DMS114 treated with DMSO at 0.1 percent for 48 hours (cell line): ENCODE measurements at regions not wholly inside any gene's neighbourhood (a gene's known extent, or its start where the extent isn't known, plus 50 kb on each side); places are given as distances from the start of the nearest gene placed in this dataset.
"Not testable (repeated sequence)": the region's sequence is repeated elsewhere in the genome, so short reads cannot be mapped to it uniquely, and the experiment has no call there.

Experiments
- DNase-seq: peaks from one replicate; lab custom pipeline; 2025; ENCODE audit not compliant: unreplicated experiment; lab: John Stamatoyannopoulos, UW

DNA sequence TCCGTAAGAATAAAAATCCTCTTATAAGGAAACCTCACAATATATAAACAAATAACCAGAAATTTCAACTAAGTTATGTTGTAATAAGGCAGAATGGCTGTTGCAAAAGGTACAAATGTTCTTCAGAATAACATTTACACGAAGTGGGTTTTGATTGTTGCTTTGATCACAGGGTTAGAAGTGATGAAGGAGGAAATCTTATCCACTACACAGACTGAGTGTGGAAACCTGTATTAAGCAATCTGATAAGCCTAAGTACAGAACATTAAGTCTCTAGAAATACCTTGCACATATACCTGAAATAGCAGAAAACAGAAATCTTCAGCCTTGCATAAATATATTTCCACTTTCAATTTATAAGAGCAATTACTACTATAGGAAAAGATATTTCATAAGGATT, 251.9 kb downstream of the ETV1 start:
- DNase-seq = no peak

GRCh38 chr7:13742126-13742525, 247.3 kb downstream of the ETV1 start:
- DNase-seq = no peak

GRCh38 chr7:13742811-13743210, 246.7 kb downstream of the ETV1 start:
- peak; percentile 33 for DNase-seq

DNA sequence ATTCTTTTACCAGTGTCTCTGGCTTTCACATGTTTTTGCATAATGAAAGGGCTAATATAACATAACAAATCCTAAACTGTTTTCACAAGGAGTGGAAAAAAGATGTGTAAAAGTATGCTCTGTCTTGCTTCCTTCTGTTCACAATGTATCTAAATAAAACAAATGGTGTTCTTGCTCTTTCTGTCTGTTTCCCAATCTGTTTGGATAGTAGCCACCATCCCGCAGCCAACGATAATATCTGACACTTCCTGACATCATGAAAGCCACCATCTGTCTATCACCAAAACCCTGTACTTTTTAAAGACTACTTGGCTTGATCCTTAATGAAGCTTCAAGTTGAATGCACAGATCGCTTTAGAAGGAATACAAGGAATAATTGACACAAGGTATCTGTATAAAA, 246.2 kb downstream of the ETV1 start:
- DNase-seq = no peak

- DNase-seq = no peak
Observed at GRCh38 chr7:13745530-13745929, 243.9 kb downstream of the ETV1 start.

DNA sequence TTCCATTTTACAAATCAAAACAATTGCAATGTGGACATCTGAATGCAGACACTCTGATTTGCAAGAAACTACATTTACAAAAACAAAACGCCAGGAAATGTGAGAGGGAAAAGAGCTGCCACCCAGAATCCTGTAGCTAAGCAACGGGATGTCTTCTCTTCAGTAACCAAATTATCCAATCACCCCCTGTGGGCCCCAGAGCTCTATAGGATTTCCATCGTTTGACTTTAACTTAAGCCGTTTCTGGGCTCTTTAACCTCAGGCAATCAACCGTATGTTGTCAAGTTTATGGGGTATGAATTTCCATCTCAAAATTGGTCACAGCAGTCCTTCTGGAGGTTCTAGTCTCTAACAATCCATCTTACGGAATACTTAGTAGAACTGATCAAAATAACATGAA, 240.5 kb downstream of the ETV1 start:
- DNase-seq = no peak

DNA sequence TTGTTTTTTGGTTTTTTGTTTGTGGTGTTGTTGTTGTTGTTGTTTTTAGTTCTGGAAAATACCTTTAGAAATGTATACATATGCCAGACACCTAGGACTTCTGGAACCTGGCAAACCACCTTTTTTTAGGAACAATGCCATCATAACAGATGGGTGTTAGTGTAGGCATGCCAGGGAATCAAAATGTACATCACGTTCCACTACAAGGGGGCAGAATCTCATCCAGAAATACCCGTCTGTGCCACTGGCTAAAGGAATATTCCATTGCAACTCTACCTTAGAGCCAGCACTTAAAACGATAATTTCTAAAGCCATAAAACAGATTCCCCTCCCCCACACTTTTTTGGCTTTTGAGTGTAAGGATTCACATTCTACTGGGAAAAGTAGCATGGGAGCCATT, 239.8 kb downstream of the ETV1 start:
- no peak for DNase-seq

DNA sequence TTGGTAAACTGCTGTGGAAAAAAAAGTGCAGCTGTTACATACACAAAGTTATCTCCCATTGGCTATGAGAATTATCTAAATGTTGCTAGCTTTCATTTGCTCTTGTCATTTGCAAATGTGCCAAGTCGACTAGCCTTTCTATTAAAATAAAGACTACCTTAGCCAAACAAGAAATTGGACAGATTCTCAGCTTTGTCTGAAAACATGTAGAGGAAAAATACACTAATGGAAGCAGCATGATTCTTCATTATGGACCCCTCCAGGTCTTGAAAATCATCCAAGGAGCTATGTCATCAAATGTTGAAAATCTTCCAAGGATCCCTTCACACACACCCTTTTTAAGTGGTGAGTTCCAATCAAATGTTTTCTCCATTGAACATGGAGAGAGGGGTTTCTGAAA, 237.7 kb downstream of the ETV1 start:
- DNase-seq = no peak

- no peak for DNase-seq
Observed at GRCh38 chr7:13757841-13758240, 231.6 kb downstream of the ETV1 start.

DNA sequence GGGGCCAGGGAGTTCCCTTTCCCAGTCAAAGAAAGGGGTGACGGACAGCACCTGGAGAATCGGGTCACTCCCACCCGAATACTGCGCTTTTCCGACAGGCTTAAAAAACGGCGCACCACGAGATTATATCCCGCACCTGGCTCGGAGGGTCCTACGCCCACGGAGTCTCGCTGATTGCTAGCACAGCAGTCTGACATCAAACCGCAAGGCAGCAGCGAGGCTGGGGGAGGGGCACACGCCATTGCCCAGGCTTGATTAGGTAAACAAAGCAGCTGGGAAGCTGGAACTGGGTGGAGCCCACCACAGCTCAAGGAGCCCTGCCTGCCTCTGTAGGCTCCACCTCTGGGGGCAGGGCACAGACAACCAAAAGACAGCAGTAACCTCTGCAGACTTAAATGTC, 223.6 kb downstream of the ETV1 start:
- not testable (repeated sequence) for DNase-seq

DNA sequence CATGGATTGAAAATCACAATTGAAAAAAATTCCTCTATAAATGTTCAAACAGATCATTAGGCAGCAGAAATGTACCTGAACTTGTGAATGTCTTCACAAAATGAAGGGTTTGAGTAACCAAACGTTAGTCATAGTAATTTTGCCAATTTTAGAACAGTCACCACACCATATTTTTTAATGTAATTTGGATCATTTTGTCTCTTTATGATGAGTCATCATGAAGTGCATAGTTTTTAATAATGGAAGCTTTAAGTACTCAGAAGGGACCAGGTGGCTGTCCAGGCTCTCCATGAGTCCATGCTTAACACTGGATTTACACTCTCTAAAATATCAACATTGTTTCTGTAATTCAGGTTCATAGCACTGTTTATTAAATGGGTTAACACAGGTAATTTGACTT, 219.2 kb downstream of the ETV1 start:
- DNase-seq = no peak

DNA sequence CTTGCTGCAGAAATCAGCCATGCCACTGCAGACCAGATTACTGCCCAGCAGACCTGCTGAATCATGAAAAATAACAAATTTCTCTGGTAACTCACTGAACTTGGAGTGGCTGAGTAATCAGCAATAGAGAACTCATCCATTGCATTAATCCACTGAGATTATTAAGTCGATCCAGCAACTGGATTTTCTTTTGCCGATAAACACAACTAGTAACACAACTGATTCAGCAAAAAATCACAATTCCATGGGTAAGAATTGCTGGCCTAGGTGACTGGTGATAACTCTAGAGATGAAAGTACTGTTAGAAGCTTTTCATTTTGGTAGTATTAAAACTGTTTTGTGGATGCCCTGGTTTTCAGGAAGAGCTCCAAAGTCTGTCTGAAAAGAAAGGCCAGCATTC, 214.5 kb downstream of the ETV1 start:
- DNase-seq = no peak

DNA sequence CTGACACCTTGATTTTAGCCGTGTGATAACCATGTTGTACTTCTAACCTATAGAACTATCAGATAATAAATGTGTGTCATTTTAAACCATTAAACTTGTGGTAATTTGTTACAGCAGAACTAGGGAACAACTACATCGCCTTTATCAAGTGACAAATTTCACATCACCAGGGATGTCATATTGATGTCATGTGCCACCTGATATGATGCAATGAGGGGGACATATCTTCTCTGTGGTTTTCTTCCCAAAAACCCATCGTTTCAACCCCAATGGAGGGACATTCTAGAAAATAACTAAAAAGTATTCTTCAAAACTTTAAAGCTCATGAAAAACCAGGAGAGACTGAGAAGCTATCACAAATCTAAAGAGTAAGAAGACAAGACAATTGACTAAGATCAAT, 212.2 kb downstream of the ETV1 start:
- no peak for DNase-seq

DNA sequence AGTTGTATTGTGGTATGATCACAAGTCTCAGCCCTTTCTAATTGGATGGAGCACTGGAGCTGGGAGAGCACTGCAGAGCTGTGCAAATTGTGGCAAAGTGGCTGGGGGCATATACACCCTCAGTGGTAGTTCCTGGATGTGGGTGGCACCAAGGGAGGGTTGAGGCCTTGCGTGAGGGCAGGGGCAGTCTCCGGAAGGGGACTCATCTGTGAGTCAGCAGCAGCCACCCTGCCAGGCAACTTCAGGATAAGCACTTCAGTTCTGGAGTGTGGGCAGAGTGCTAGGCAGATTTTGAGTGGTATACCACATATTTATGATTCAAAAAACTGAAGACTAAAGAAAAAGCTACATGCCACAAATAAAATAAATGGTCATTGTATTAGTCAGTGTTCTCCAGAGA, 210.5 kb downstream of the ETV1 start:
- no peak for DNase-seq

DNA sequence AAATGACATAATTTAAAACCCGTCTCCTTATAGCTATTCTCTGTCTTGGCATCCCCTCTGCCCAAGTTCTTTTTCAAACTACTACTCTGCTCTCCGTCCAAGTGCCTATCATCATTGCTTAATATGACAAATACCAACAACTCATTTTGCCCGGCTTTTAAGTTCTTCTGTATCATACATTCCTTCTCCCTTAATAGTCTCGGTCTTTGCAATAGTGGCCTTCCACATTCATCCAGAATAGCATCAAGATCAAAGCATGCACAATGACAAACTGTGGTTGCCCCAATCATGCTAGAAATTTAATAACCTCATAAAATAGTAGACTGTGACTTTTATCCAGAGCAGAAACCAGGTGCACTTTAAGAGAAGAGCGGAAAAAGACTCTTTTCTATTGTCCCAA, 198.9 kb downstream of the ETV1 start:
- no peak for DNase-seq

DNA sequence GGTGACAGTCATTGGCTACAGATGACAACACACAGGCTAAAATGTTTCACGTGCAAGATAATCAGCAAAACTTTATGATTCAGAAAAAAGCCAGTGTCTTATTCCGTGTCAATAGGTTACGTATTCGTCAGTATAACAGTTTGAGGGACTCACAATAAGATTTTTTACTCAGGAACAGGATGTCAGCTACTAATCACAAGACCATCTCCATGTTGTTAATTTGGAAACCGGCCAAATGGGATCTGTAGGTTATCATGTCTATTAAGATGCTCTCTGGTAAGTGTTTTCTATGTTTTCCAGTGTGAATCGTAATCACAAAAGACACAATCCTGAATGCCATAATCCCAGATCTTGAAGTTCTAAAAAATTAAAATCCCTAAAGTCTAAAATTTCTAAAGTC, 197.3 kb downstream of the ETV1 start:
- DNase-seq = no peak

DNA sequence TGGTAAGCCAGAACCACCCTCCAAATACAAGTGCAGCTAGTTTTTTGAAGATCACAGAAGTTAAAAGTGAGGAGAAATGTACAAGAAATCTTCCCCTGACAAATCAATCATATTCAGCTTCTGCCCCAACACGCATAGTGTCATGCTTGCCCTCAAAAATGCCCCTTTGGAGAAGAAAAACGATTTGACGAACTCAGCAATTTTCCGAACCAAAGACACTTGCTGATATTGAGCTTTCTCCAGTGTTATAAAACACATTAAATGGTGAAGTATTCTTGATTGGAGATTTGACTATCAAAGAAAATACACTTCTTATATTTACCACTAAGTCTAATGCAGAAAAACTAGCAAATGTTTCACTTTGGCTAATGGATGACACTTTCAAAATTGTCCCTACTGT, 195.5 kb downstream of the ETV1 start:
- DNase-seq = no peak

DNA sequence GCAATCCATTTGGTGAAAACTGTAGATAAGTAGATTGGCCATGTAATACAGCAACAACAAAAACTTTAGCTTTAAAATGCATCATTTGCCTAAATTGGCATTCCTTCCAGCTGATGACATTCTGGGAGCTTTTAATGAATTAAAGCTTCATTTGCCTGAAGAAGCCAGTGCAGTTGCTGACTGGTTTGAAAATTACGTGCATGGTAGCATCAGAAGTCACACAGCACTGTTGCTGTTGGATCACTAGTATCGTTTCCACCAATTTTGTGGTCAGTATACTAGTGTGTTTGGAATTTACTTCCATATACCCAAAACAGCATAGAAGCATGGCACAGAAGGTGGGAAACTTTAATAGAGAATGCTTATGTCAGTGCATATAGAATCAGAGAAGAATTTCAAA, 194.9 kb downstream of the ETV1 start:
- DNase-seq = no peak

- no peak for DNase-seq
Observed at GRCh38 chr7:13797545-13797944, 191.9 kb downstream of the ETV1 start.

- no peak for DNase-seq
Observed at GRCh38 chr7:13800694-13801448, 188.6 kb downstream of the ETV1 start.

DNA sequence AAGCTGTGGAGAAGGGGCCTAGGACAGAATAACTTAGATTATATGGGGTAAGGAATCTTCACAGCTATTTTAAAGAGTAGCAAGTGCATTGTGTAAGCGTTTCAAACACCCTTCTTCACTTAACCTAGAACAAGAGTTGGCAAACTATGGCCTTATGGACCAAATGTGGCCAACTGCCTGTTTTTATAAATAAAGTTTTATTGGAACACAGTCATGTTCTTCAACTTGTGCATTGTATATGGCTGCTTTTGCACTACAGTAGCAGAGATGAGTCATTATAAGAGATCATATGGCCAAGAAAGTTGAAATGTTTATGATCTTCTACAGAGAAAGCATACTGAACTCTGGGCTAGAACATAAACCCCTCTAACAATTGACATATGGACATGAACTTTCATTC, 187.8 kb downstream of the ETV1 start:
- no peak for DNase-seq

GRCh38 chr7:13802651-13803050, 186.8 kb downstream of the ETV1 start:
- DNase-seq = no peak

DNA sequence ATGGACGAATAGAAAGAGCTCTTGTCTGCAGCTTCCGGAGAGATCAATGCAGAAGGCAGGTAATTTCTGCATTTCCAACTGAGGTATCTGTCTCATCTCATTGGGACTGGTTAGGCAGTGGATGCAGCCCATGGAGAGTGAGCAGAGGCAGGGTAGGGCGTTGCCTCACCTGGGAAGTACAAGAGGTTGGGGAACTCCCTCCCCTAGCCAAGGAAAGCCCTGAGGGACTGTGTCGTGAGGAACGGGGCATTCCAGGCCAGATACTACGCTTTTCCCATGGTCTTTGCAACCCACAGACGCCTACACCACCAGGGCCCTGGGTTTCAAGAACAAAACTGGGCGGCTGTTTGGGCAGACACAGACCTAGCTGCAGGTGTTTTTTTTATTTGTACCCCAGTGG, 186.3 kb downstream of the ETV1 start:
- no peak for DNase-seq
